Activated B cell treated with CpG ODN at 0.5 μM for 24 hours (primary cell): ENCODE measurements at regions not wholly inside any gene's neighbourhood (a gene's known extent, or its start where the extent isn't known, plus 50 kb on each side); places are given as distances from the start of the nearest gene placed in this dataset.

Experiments
- ATAC-seq: fragments of 200-7000 bp; cut with Tn5 transposase; one replicate; pipeline ENCODE4 v1.10.0; 2021; ENCODE audit warnings: low read depth, mild to moderate bottlenecking, moderate library complexity
- CTCF ChIA-PET: fragments of 350-600 bp; sonication (Branson Sonifier 250); formaldehyde crosslinking; loops from one replicate; lab custom pipeline; 2021; ENCODE audit warnings: antibody characterized with exemption; lab: Charles Lee
- POLR2A ChIA-PET: fragments of 350-600 bp; sonication (Branson Sonifier 250); formaldehyde crosslinking; loops from one replicate; lab custom pipeline; 2021; ENCODE audit warnings: antibody characterized with exemption; lab: Charles Lee
- DNase-seq: peaks from one replicate; pipeline ENCODE4 v3.0.0; 2022
- H3K27ac Mint-ChIP-seq: one replicate; pipeline ENCODE4 v1.8.0; 2020; ENCODE audit warnings: mixed read lengths
- H3K27me3 Mint-ChIP-seq: one replicate; pipeline ENCODE4 v1.8.0; 2021; ENCODE audit warnings: mixed read lengths
- H3K36me3 Mint-ChIP-seq: one replicate; pipeline ENCODE4 v1.8.0; 2021; ENCODE audit warnings: low read depth, mixed read lengths
- H3K4me1 Mint-ChIP-seq: one replicate; pipeline ENCODE4 v1.8.0; 2021; ENCODE audit warnings: mixed read lengths
- H3K4me3 Mint-ChIP-seq: one replicate; pipeline ENCODE4 v1.8.0; 2020; ENCODE audit warnings: mild to moderate bottlenecking, mixed read lengths
- H3K9me3 Mint-ChIP-seq: one replicate; pipeline ENCODE4 v1.8.0; 2020; ENCODE audit warnings: mixed read lengths
- intact Hi-C: fragments of 100-400 bp; cut with micrococcal nuclease; formaldehyde crosslinking; loops from one replicate; pipeline ENCODE4 v1.15.1; 2024
- TF ChIP-seq, protein P1 (sequence below): fragments of 200-600 bp; IDR thresholded peaks from one replicate; pipeline ENCODE4 v1.8.0; 2022; ENCODE audit warnings: antibody characterized with exemption, mild to moderate bottlenecking

DNA sequence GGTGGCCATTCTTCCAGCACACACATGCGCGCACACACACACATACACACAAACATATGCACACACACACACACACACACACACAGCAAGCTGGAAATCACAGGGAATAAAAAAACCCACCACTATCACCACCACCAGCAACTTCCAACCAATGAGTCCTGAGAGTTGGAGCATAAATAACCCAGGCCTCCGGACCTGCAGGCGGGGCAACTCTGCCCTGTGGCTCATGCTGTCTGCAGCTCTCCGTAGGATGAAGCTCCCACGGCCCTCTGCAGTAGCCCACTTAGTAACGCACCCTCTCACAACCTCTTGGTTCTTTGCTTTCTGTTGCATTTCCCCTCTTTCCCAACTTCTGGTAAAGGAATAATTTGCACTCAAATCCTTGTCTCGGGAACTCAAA, 275.2 kb downstream of the PREX1 start:
- Mint-ChIP-seq H3K4me1 (no peaks in the 10 kb centered on the region), H3K27ac (no peak overlapping the region), H3K9me3 (no peaks in the 10 kb centered on the region), H3K4me3 (no peak overlapping the region), H3K36me3 (no peaks in the 10 kb centered on the region), H3K27me3 (peaks cover 12% of the 10 kb centered on the region)
- POLR2A ChIA-PET, result no interaction called here
- TF ChIP-seq, protein P1, sequence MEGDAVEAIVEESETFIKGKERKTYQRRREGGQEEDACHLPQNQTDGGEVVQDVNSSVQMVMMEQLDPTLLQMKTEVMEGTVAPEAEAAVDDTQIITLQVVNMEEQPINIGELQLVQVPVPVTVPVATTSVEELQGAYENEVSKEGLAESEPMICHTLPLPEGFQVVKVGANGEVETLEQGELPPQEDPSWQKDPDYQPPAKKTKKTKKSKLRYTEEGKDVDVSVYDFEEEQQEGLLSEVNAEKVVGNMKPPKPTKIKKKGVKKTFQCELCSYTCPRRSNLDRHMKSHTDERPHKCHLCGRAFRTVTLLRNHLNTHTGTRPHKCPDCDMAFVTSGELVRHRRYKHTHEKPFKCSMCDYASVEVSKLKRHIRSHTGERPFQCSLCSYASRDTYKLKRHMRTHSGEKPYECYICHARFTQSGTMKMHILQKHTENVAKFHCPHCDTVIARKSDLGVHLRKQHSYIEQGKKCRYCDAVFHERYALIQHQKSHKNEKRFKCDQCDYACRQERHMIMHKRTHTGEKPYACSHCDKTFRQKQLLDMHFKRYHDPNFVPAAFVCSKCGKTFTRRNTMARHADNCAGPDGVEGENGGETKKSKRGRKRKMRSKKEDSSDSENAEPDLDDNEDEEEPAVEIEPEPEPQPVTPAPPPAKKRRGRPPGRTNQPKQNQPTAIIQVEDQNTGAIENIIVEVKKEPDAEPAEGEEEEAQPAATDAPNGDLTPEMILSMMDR, result no peak
- no peak for DNase-seq
- no peak for ATAC-seq
- intact Hi-C loops, result no loop called here
- CTCF ChIA-PET, result no interaction called here

DNA sequence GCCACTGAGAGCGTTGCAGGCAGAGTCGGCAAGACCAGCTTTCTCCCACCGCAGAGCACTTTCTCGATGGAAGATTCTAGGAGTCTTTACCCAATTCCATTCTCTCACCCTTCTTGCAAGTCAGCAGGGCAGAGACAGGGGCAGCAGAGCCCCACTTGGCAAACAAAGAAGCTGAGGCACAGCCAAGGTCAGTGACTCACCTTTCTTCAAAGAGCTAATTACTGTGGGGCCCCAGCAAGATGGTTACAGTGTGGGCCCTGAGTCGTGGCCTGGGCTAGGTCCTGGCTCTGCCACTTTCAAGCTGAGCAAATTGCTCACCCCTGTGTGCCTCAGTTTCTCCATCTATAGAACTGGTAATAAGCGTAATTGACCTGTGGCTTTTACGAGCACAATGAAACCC, 277.0 kb downstream of the PREX1 start:
- DNase-seq, result no peak
- no peak overlapping the region for H3K4me3 Mint-ChIP-seq
- H3K36me3 Mint-ChIP-seq, result no peaks in the 10 kb centered on the region
- H3K4me1 Mint-ChIP-seq, result no peaks in the 10 kb centered on the region
- peaks cover 12% of the 10 kb centered on the region for H3K27me3 Mint-ChIP-seq
- CTCF ChIA-PET, result no interaction called here
- no peak for ATAC-seq
- H3K27ac Mint-ChIP-seq, result no peak overlapping the region
- POLR2A ChIA-PET, result no interaction called here
- intact Hi-C loops, result no loop called here
- TF ChIP-seq, protein P1, result no peak
- no peaks in the 10 kb centered on the region for H3K9me3 Mint-ChIP-seq

DNA sequence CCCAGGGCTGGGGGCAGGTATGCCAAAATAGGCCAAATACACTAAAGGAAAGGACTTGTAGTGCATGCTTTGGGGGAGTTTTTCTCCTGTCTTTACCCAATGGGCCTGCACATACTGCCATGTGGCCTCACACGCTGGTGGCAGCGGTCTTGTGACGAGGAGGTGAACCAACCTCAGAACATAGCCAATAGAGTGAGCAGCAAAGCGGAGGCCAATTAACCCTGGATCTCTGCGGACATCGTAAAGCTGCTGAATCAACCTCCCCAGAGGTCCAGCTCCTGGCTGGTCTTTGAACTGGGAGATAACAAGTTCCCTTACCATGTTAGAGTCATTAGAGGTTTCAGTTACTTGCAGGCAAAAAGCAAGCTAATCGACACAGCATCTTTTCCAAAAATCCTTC, 280.1 kb downstream of the PREX1 start:
- H3K9me3 Mint-ChIP-seq, result no peaks in the 10 kb centered on the region
- ChIA-PET POLR2A (no interaction called here), CTCF (no interaction called here)
- ATAC-seq (no peak), DNase-seq (no peak)
- TF ChIP-seq, protein P1, result no peak
- H3K4me3 Mint-ChIP-seq, result no peak overlapping the region
- H3K27me3 Mint-ChIP-seq, result peaks cover 27% of the 10 kb centered on the region
- no peaks in the 10 kb centered on the region for H3K4me1 Mint-ChIP-seq
- H3K27ac Mint-ChIP-seq, result no peak overlapping the region
- no peaks in the 10 kb centered on the region for H3K36me3 Mint-ChIP-seq
- intact Hi-C loops, result no loop called here

DNA sequence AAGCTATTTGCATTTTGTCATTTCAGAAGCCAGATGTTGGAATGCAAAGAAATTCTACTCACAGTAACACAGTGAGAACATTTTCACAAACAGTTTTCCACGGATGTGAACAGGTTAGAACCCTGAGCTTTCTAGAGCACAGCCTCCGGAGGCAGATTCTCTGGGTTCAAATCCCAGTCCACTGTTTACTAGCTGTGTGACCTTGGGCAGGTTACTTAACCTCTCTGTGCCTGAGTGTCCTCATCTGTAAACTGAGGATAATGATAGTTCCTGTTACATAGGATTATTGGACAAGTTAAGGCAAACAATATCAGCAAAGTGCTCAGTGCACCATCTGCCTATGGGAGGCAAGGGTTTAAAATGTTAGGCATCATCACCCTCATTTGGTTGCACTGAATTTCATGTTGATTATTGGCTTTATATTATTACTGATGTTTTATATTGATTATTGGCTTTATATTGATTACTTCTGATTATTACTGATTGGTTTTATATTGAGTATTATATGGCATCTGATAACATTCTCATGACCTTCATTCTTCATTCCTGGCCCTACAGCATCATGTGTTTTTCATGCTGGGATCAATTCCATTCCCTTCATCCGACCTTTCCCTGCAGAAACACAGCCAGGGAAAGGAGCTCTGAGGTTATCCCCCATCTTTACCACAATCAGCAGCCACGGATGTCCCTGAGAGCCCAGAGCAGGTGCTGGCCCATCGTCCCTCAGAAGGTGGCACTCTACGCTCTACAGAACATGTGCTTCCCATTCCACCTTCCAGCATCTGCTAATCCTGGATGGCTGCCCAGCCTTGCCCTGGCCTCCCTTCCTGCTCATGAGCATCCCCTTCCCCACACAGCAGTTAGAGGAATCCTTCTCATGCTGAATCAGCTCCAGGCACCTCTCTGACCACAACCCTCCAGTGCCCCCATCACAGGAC, 283.1 kb downstream of the PREX1 start:
- H3K27ac Mint-ChIP-seq, result peak overlapping the region; percentile 3
- peaks cover 3% of the 10 kb centered on the region for H3K9me3 Mint-ChIP-seq
- no peak overlapping the region for H3K4me3 Mint-ChIP-seq
- H3K36me3 Mint-ChIP-seq, result no peaks in the 10 kb centered on the region
- intact Hi-C loops, result no loop called here
- peaks cover 10% of the 10 kb centered on the region for H3K4me1 Mint-ChIP-seq
- ATAC-seq (no peak), DNase-seq (no peak)
- peaks cover 32% of the 10 kb centered on the region for H3K27me3 Mint-ChIP-seq
- TF ChIP-seq, protein P1, result no peak
- POLR2A ChIA-PET, result no interaction called here
- CTCF ChIA-PET, result no interaction called here

DNA sequence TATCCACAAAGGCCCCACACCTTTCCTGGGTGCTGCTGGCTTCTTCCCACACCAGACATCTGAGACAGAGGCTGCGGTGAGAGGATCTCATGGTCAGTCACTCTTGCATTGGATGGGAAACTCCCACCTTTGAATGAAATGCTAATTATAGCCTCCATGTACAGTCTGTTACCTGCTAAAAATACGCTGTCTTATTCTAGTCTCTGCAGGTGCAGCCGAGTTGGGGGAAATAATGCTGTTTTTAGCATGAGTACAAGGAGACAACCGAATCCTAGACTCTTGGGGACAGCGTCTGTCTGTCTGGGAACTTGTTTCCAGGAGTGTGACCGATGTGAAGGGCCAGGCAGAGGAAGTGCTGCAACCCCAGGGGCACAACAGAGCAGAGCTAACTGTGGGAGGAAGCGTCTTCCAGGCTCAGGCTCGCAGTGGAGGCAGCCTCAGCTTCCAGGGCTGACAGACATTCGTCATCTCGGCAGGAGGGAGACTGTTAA, 286.2 kb downstream of the PREX1 start:
- DNase-seq, result no peak
- Mint-ChIP-seq H3K4me1 (peaks cover 10% of the 10 kb centered on the region), H3K36me3 (no peaks in the 10 kb centered on the region), H3K9me3 (peaks cover 3% of the 10 kb centered on the region), H3K4me3 (peak overlapping the region; percentile 12), H3K27me3 (peaks cover 30% of the 10 kb centered on the region), H3K27ac (no peak overlapping the region)
- peak; percentile 42 for ATAC-seq
- CTCF ChIA-PET, result no interaction called here
- intact Hi-C loops, result no loop called here
- POLR2A ChIA-PET, result no interaction called here
- TF ChIP-seq, protein P1, result no peak
